Trophoblast cell (in vitro differentiated cells and primary cell): ENCODE measurements at regions not wholly inside any gene's neighbourhood (a gene's known extent, or its start where the extent isn't known, plus 50 kb on each side); places are given as distances from the start of the nearest gene placed in this dataset.

Source experiments
- DNase-seq, 2 donors: peaks; one replicate each; pipeline ENCODE4 v3.0.0-alpha.2; 2016
- H2AFZ ChIP-seq: 2 replicates; pipeline ENCODE4 v1.6.1; 2013; ENCODE audit warnings: low read length, moderate library complexity, mild to moderate bottlenecking; ENCODE audit not compliant: insufficient read depth, poor library complexity
- H2AK5ac ChIP-seq: 2 replicates; pipeline ENCODE4 v1.6.1; 2013; ENCODE audit warnings: mild to moderate bottlenecking, low read length
- H2BK120ac ChIP-seq: 2 replicates; pipeline ENCODE4 v1.6.1; 2013; ENCODE audit warnings: low read length, mild to moderate bottlenecking, moderate library complexity; ENCODE audit not compliant: insufficient read depth, poor library complexity
- H2BK12ac ChIP-seq: 2 replicates; pipeline ENCODE4 v1.6.1; 2013; ENCODE audit warnings: mild to moderate bottlenecking, low read length, moderate library complexity
- H2BK5ac ChIP-seq: 2 replicates; pipeline ENCODE4 v1.6.1; 2013; ENCODE audit warnings: low read length, low read depth, moderate library complexity, mild to moderate bottlenecking; ENCODE audit not compliant: poor library complexity
- H3K14ac ChIP-seq: 2 replicates; pipeline ENCODE4 v1.6.1; 2013; ENCODE audit warnings: mild to moderate bottlenecking, low read length
- H3K18ac ChIP-seq: 2 replicates; pipeline ENCODE4 v1.6.1; 2013; ENCODE audit warnings: mild to moderate bottlenecking, low read length
- H3K23ac ChIP-seq: 2 replicates; pipeline ENCODE4 v1.6.1; 2013; ENCODE audit warnings: low read length
- H3K27ac ChIP-seq: 2 replicates; pipeline ENCODE4 v1.5.1; 2013; ENCODE audit warnings: low read depth, mild to moderate bottlenecking, inconsistent platforms, low read length, moderate library complexity
- H3K27me3 ChIP-seq: 2 replicates; pipeline ENCODE4 v1.6.1; 2013; ENCODE audit warnings: inconsistent platforms, mild to moderate bottlenecking, low read length, moderate library complexity; ENCODE audit not compliant: insufficient read depth
- H3K36me3 ChIP-seq, 2 experiments: 1 replicate in 1 of 2; 2 replicates in 1 of 2; pipeline ENCODE4 v1.6.1; 2013; ENCODE audit warnings: low read length in 2 of 2, mild to moderate bottlenecking in 2 of 2, moderate library complexity in 1 of 2; ENCODE audit not compliant: insufficient read depth in 2 of 2, control insufficient read depth in 1 of 2
- H3K4ac ChIP-seq: 2 replicates; pipeline ENCODE4 v1.6.1; 2013; ENCODE audit warnings: low read depth, mild to moderate bottlenecking, low read length, moderate library complexity
- H3K4me1 ChIP-seq, 2 experiments: 1 replicate in 1 of 2; 2 replicates in 1 of 2; pipeline ENCODE4 v1.6.1; 2013; ENCODE audit warnings: low read length in 2 of 2, mild to moderate bottlenecking in 2 of 2, moderate library complexity in 1 of 2; ENCODE audit not compliant: insufficient read depth in 2 of 2, control insufficient read depth in 1 of 2
- H3K4me2 ChIP-seq: 2 replicates; pipeline ENCODE4 v1.6.1; 2013; ENCODE audit warnings: inconsistent platforms, mild to moderate bottlenecking, low read length, moderate library complexity
- H3K4me3 ChIP-seq: 2 replicates; pipeline ENCODE4 v1.5.1; 2013; ENCODE audit warnings: mild to moderate bottlenecking, low read depth, low read length, inconsistent platforms
- H3K79me1 ChIP-seq: one replicate; pipeline ENCODE4 v1.6.1; 2013; ENCODE audit warnings: low read length
- H3K79me2 ChIP-seq: 2 replicates; pipeline ENCODE4 v1.6.1; 2013; ENCODE audit warnings: low read length, mild to moderate bottlenecking; ENCODE audit not compliant: control insufficient read depth, insufficient read depth, poor library complexity
- H3K9ac ChIP-seq: 2 replicates; pipeline ENCODE4 v1.6.1; 2013; ENCODE audit warnings: mild to moderate bottlenecking, low read length
- H3K9me3 ChIP-seq: 2 replicates; pipeline ENCODE4 v1.6.1; 2013; ENCODE audit warnings: low read depth, mild to moderate bottlenecking, control low read depth, inconsistent platforms, low read length; ENCODE audit not compliant: insufficient read depth
- H4K12ac ChIP-seq: 2 replicates; pipeline ENCODE4 v1.6.1; 2013; ENCODE audit warnings: low read depth, mild to moderate bottlenecking, low read length, moderate library complexity
- H4K8ac ChIP-seq: 2 replicates; pipeline ENCODE4 v1.6.1; 2013; ENCODE audit warnings: low read depth, mild to moderate bottlenecking, low read length, moderate library complexity
- H4K91ac ChIP-seq: one replicate; pipeline ENCODE4 v1.6.1; 2013; ENCODE audit warnings: low read depth, mild to moderate bottlenecking, low read length, moderate library complexity
- WGBS: extraction: QIAGEN DNeasy Blood & Tissue Kit; methylation state at CpG from one replicate; pipeline ENCODE4 v1.1.7; 2013; ENCODE audit warnings: missing lambda C conversion rate; ENCODE audit not compliant: insufficient read length, insufficient coverage; ENCODE audit errors: extremely low coverage; 5-methylcytosine and 5-hydroxymethylcytosine counted together

DNA sequence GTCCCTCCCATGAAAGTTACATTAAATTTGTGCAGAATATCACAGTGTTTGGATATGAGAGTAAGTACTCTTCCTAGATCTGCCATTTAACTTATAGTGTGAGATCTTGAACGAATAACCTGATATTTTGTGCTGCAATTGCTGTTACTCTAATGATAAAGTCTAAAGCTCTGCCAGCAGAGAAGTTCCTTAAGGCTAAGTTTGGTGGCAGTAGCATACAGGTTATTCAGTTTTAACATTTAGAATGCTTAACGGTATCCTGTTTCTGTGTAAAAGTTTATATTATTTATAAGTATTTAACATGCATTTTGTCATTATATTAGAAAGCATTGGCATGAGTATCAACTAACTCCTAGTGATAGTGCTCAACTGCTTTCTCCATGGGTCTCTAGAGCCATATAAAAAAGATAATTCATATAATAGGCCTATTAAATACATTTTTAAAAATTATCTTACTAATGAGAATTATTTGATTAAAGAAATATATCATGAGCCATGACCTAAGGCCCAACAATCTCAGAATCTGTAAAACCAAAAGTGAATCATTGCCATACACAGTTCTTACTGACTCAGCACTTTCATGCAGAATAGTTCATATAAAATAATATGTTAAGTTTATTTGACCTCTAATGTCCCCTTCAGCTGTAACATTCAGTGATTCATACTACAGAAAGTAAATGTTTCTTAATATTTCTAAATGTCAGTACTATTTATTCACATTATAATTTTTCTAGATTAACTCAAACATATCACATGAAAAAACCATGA, 1058.6 kb downstream of the TRHDE start:
- no peaks in the 10 kb centered on the region for H3K79me2 ChIP-seq
- no peaks in the 10 kb centered on the region for H3K9me3 ChIP-seq
- H3K4me1 ChIP-seq: no peaks in the 10 kb centered on the region
- H4K12ac ChIP-seq: no peak overlapping the region
- no peak overlapping the region for H3K27ac ChIP-seq
- H3K18ac ChIP-seq: no peak overlapping the region
- H4K91ac ChIP-seq: no peak overlapping the region
- H4K8ac ChIP-seq: no peak overlapping the region
- no peak overlapping the region for H3K4me3 ChIP-seq
- no peak overlapping the region for H2AK5ac ChIP-seq
- H2BK5ac ChIP-seq: no peak overlapping the region
- no peak overlapping the region for H3K9ac ChIP-seq
- H3K4me2 ChIP-seq: no peak overlapping the region
- H3K27me3 ChIP-seq: no peaks in the 10 kb centered on the region
- H2BK12ac ChIP-seq: no peak overlapping the region
- H3K79me1 ChIP-seq: no peaks in the 10 kb centered on the region
- no peak overlapping the region for H3K23ac ChIP-seq
- WGBS: no CpG with 5 or more reads among the region's 2 CpGs
- H3K36me3 ChIP-seq: no peaks in the 10 kb centered on the region
- no peak overlapping the region for H2AFZ ChIP-seq
- DNase-seq: no peak
- H2BK120ac ChIP-seq: no peak overlapping the region
- H3K14ac ChIP-seq: no peak overlapping the region
- H3K4ac ChIP-seq: no peak overlapping the region

DNA sequence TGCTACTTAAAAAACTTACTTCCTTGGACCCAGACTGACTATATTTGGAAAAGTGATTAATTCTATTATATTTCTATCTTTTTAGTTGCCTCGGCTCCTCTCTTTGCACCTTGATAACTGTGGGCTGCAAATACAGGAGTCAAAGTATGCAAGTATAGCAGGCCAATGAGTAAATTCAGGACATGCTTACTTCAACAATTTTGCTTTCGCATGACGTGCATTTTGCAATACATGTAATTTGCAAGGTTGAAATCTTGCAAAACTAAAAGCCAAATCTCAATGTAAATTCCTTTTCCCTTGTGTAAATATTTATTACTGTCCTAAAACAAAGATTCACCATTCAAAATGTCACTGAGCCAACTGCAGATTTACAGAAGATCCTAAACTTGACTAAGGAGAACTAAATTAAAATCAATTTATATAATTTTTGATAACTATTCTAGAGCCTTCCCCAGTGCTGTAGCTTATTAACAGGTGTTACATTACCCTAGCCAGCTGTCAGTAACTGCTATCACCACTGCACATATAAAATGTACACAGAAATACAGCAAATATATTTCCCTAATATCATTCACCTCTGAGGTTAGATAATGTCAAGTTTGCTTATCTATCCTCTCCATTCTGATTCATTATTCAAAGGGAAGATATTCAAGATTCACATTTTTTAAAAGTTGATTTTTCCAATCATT, 1069.5 kb downstream of the TRHDE start:
- no peaks in the 10 kb centered on the region for H3K4me1 ChIP-seq
- WGBS: no CpG with 5 or more reads among the region's 3 CpGs

DNA sequence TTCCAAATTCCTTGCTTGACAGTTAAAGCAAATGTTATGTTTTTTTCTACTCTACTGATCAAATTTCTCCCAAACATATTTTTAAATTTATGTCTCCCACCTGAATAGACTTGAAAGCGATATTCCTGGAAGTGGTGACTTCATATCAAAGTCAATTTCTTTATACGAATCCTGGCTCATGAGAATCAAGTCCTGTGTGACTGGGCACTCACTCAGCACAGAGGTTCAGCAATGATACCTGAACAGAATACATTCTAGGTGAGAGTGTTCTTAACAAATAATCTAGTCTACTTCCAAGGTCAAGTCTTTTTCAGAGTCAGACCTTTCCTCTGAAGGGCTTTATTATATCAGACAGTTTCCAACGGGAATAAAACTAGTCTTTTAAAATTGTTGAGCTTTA, 1070.6 kb downstream of the TRHDE start:
- Histone ChIP-seq H4K12ac (no peak overlapping the region), H2AK5ac (no peak overlapping the region), H3K4ac (no peak overlapping the region), H4K91ac (no peak overlapping the region), H3K4me2 (no peak overlapping the region), H2BK5ac (no peak overlapping the region), H3K4me1 (no peaks in the 10 kb centered on the region), H2BK12ac (no peak overlapping the region), H3K14ac (no peak overlapping the region), H3K4me3 (no peak overlapping the region), H3K27ac (no peak overlapping the region), H3K79me1 (no peaks in the 10 kb centered on the region), H3K18ac (no peak overlapping the region), H2BK120ac (no peak overlapping the region), H3K9ac (no peak overlapping the region), H3K27me3 (no peaks in the 10 kb centered on the region), H3K79me2 (no peaks in the 10 kb centered on the region), H2AFZ (no peak overlapping the region), H3K36me3 (no peaks in the 10 kb centered on the region), H4K8ac (no peak overlapping the region), H3K9me3 (no peaks in the 10 kb centered on the region), H3K23ac (no peak overlapping the region)
- DNase-seq: no peak
- no CpG with 5 or more reads among the region's 3 CpGs for WGBS

More for the DNA sequence above, 1069.5 kb downstream of the TRHDE start:
- Histone ChIP-seq H3K4ac (no peak overlapping the region), H2BK12ac (no peak overlapping the region), H3K27me3 (no peaks in the 10 kb centered on the region), H3K18ac (no peak overlapping the region), H3K14ac (no peak overlapping the region), H2BK5ac (no peak overlapping the region), H3K23ac (no peak overlapping the region), H2AK5ac (no peak overlapping the region), H2AFZ (no peak overlapping the region), H3K36me3 (no peaks in the 10 kb centered on the region), H3K9ac (no peak overlapping the region), H3K9me3 (no peaks in the 10 kb centered on the region), H3K4me3 (no peak overlapping the region), H4K8ac (no peak overlapping the region), H3K79me1 (no peaks in the 10 kb centered on the region), H4K91ac (no peak overlapping the region), H3K79me2 (no peaks in the 10 kb centered on the region), H3K27ac (no peak overlapping the region), H4K12ac (no peak overlapping the region), H3K4me2 (no peak overlapping the region), H2BK120ac (no peak overlapping the region)
- DNase-seq: no peak

DNA sequence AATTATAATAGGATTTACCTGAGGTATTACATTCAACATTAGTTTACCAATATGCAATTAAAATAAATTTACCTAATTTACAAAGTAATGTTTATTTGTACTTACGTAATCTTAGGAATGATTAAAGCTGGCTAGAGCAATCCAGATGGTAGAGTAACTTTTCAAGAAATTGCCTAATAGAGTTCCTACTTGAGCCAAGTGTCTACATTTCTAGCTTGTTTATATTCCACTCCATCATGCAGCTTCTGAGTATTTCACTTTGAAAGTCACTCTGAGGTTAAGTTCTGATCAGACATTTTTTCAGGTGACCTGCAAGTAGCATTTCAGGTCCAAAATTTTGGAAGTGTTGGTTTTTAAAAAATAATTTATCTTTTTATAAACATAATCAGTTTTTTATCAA, 1080.7 kb downstream of the TRHDE start:
- Histone ChIP-seq H3K79me1 (no peaks in the 10 kb centered on the region), H4K8ac (no peak overlapping the region), H3K79me2 (no peaks in the 10 kb centered on the region), H3K14ac (no peak overlapping the region), H2AFZ (no peak overlapping the region), H3K18ac (no peak overlapping the region), H2BK5ac (no peak overlapping the region), H4K91ac (no peak overlapping the region), H3K4ac (no peak overlapping the region), H3K27ac (no peak overlapping the region), H2AK5ac (no peak overlapping the region), H3K9me3 (no peaks in the 10 kb centered on the region), H3K27me3 (no peaks in the 10 kb centered on the region), H3K4me3 (no peak overlapping the region), H3K23ac (no peak overlapping the region), H2BK120ac (no peak overlapping the region), H3K4me1 (no peaks in the 10 kb centered on the region), H2BK12ac (no peak overlapping the region), H3K4me2 (no peak overlapping the region), H4K12ac (no peak overlapping the region), H3K9ac (no peak overlapping the region), H3K36me3 (no peaks in the 10 kb centered on the region)
- WGBS: no CpG with 5 or more reads among the region's 1 CpG
- no peak for DNase-seq
